SK-N-MC (cell line): ENCODE measurements at regions not wholly inside any gene's neighbourhood (a gene's known extent, or its start where the extent isn't known, plus 50 kb on each side); places are given as distances from the start of the nearest gene placed in this dataset.

Source experiments
- EZH2 ChIP-seq: fragments of 200-600 bp; sonication (generic); IDR thresholded peaks from one replicate; pipeline ENCODE4 v1.6.1; 2017; ENCODE audit warnings: antibody characterized with exemption
- FOXP2 ChIP-seq: optimal IDR thresholded peaks from 2 replicates; pipeline ENCODE3; 2011; ENCODE audit warnings: mild to moderate bottlenecking, moderate library complexity; ENCODE audit not compliant: insufficient read depth; ENCODE audit errors: extremely low read length, control extremely low read depth
- POLR2AphosphoS5 ChIP-seq: IDR thresholded peaks from 2 replicates; pipeline ENCODE4 v1.6.1; 2012; ENCODE audit warnings: mild to moderate bottlenecking, low read depth, low read length, borderline replicate concordance

GRCh38 chr2:145916799-145917198 lies 1396.9 kb upstream of the ZEB2 start:
- TF ChIP-seq EZH2: no peak
- TF ChIP-seq POLR2AphosphoS5: no peak
- TF ChIP-seq FOXP2: no peak
